Mesothelial cell of epicardium (in vitro differentiated cells): ENCODE measurements at regions not wholly inside any gene's neighbourhood (a gene's known extent, or its start where the extent isn't known, plus 50 kb on each side); places are given as distances from the start of the nearest gene placed in this dataset.

Experiments used
- DNase-seq, 2 experiments: peaks; one replicate each; pipeline ENCODE4 v3.0.0; 2021; ENCODE audit warnings: low spot score in 2 of 2; ENCODE audit not compliant: unreplicated experiment in 2 of 2
- H3K27ac Mint-ChIP-seq: 2 replicates; pipeline ENCODE4 v1.8.0; 2021; ENCODE audit warnings: mixed read lengths
- H3K27me3 Mint-ChIP-seq: 2 replicates; pipeline ENCODE4 v1.8.0; 2021; ENCODE audit warnings: low read depth, mixed read lengths
- H3K36me3 Mint-ChIP-seq: 2 replicates; pipeline ENCODE4 v1.8.0; 2021; ENCODE audit warnings: mixed read lengths
- H3K4me1 Mint-ChIP-seq: 2 replicates; pipeline ENCODE4 v1.8.0; 2021; ENCODE audit warnings: mixed read lengths
- H3K4me3 Mint-ChIP-seq: 2 replicates; pipeline ENCODE4 v1.8.0; 2021; ENCODE audit warnings: mild to moderate bottlenecking, moderate library complexity, mixed read lengths
- H3K9me3 Mint-ChIP-seq: 2 replicates; pipeline ENCODE4 v1.8.0; 2021; ENCODE audit warnings: mixed read lengths
- CTCF ChIP-seq: fragments of 200-600 bp; sonication (generic); IDR thresholded peaks from one replicate; pipeline ENCODE4 v1.5.0; 2021; ENCODE audit warnings: antibody characterized with exemption; ENCODE audit not compliant: unreplicated experiment

GRCh38 chr4:100742045-100742444 lies 224.2 kb upstream of the EMCN start:
- Mint-ChIP-seq H3K4me1 (peaks cover 4% of the 10 kb centered on the region), H3K27me3 (no peaks in the 10 kb centered on the region), H3K27ac (no peak overlapping the region), H3K9me3 (peaks cover 6% of the 10 kb centered on the region), H3K4me3 (no peak overlapping the region), H3K36me3 (no peaks in the 10 kb centered on the region)
- DNase-seq, result no peak
- no peak for TF ChIP-seq CTCF

- Mint-ChIP-seq H3K9me3 (peaks cover 11% of the 10 kb centered on the region), H3K27me3 (no peaks in the 10 kb centered on the region), H3K4me3 (no peak overlapping the region), H3K4me1 (peaks cover 1% of the 10 kb centered on the region), H3K36me3 (no peaks in the 10 kb centered on the region), H3K27ac (no peak overlapping the region)
- no peak for DNase-seq
- TF ChIP-seq CTCF, result no peak
These were observed 221.6 kb upstream of the EMCN start for GRCh38 chr4:100739426-100739825.

DNA sequence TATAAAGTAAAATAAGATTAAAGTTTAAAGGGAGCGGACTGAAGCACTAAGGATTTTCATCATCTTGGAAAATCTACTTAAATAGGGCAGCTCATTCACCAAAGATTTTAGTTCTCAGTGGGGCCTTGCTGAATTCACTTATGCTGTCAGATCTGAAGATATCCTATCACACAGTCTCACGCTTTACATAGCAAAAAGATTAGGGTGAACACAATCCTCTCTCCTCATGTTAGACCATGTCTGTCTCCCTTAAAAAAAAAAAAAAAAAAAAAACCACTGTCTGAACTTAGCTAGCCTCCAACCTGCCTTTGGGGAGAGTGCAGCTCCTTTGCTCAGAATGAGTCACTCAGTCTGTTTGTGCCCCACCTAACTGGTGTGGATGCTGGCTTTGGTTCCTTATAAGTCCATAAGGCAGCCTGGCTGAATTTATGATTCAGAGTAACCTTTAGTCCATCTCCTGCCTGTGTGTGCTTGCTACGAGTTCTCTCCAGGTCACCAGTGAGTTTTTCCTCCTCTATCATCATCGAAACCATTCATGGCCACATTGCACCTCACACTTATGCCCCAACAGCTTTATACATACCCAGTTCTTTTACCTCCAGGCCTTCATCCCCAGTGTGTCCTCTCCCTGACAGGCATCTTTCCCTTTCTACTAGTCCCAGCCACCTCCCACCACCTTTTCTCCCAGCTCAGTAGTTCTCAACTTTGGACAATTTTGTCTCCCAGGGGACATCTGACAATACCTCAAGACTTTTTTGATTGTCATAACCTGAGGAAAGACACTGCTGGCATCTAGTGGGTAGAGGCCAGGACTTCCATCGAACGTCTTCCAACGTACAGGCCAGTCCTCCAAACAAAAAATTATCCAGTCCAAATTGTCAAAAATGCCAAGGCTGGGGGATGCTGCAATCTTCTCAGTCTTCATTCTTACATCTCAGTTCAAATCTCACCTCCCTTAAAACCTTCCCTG lies 220.7 kb upstream of the EMCN start:
- Mint-ChIP-seq H3K27ac (no peak overlapping the region), H3K27me3 (no peaks in the 10 kb centered on the region), H3K4me1 (peaks cover 1% of the 10 kb centered on the region), H3K36me3 (no peaks in the 10 kb centered on the region), H3K4me3 (no peak overlapping the region), H3K9me3 (peaks cover 18% of the 10 kb centered on the region)
- no peak for TF ChIP-seq CTCF
- no peak for DNase-seq

GRCh38 chr4:100736641-100737451 lies 219.0 kb upstream of the EMCN start:
- DNase-seq, result no peak
- Mint-ChIP-seq H3K27me3 (no peaks in the 10 kb centered on the region), H3K4me1 (peaks cover 1% of the 10 kb centered on the region), H3K36me3 (no peaks in the 10 kb centered on the region), H3K4me3 (no peak overlapping the region), H3K27ac (no peak overlapping the region), H3K9me3 (peaks cover 22% of the 10 kb centered on the region)
- TF ChIP-seq CTCF, result no peak

DNA sequence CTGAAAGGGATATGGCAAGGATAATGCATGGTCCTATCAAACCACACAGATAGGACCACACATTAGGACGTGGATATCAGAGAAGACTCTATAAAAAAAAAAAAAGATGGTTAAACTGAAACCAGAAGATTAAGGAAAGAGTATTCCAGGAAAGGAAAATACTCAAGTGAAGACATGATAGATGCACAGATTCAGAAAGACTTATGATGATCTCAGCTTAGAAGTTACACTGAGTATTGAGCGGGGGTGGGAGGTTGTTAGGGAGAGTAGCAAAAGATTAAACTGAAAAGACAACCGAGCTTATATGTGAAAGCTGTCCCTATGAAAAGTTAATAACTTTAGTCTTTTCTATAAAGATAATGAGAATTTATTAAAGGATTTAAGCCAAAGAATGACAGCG lies 211.0 kb upstream of the EMCN start:
- Mint-ChIP-seq H3K4me3 (no peak overlapping the region), H3K4me1 (no peaks in the 10 kb centered on the region), H3K27ac (peak overlapping the region; percentile 37), H3K9me3 (peaks cover 17% of the 10 kb centered on the region), H3K27me3 (no peaks in the 10 kb centered on the region), H3K36me3 (no peaks in the 10 kb centered on the region)
- no peak for TF ChIP-seq CTCF
- no peak for DNase-seq
